ENCODE measurements at regions not wholly inside any gene's neighbourhood (a gene's known extent, or its start where the extent isn't known, plus 50 kb on each side); places are given as distances from the start of the nearest gene placed in this dataset.

DNA sequence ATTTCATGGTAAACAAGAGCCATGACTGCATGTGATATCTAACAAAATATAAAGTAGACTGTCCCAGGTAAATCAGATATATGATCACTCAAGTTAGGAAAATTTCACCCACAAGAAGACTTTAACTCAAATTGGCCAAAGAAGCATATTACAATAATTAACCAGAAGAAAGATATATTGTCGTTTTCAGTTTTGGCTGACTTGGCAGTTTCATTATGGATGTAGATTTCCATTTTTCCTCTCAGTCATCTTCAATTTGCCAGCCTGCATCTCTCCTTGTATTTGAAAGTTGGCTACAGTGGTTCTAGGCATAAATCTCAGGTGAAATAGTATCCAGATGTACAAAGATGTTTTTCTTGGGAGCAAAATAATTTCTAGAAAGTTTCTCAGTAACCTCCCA, 761.6 kb downstream of the LRFN5 start:
- TF ChIP-seq, protein P1, sequence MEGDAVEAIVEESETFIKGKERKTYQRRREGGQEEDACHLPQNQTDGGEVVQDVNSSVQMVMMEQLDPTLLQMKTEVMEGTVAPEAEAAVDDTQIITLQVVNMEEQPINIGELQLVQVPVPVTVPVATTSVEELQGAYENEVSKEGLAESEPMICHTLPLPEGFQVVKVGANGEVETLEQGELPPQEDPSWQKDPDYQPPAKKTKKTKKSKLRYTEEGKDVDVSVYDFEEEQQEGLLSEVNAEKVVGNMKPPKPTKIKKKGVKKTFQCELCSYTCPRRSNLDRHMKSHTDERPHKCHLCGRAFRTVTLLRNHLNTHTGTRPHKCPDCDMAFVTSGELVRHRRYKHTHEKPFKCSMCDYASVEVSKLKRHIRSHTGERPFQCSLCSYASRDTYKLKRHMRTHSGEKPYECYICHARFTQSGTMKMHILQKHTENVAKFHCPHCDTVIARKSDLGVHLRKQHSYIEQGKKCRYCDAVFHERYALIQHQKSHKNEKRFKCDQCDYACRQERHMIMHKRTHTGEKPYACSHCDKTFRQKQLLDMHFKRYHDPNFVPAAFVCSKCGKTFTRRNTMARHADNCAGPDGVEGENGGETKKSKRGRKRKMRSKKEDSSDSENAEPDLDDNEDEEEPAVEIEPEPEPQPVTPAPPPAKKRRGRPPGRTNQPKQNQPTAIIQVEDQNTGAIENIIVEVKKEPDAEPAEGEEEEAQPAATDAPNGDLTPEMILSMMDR (IDR thresholded peaks at IDR 0.05) = no peak
- TF ChIP-seq POLR2A (IDR thresholded peaks at IDR 0.05) = no peak
